HepG2 (cell line): ENCODE measurements at regions not wholly inside any gene's neighbourhood (a gene's known extent, or its start where the extent isn't known, plus 50 kb on each side); places are given as distances from the start of the nearest gene placed in this dataset.

ENCODE experiments used
- ATAC-seq: fragments of 200-7000 bp; cut with Tn5 transposase; 3 replicates; pipeline ENCODE4 v1.9.1; 2020; ENCODE audit warnings: mild to moderate bottlenecking, moderate library complexity
- BruUV-seq: library from RNA; stranded (reverse); fragments of 400-500 nt; replicated peaks from 2 replicates; lab custom pipeline; 2021; lab: Mats Ljungman, UMichigan
- CTCF ChIA-PET: fragments of 300-600 bp; formaldehyde crosslinking; extraction: SDS; loops from one replicate; lab custom pipeline; 2021; ENCODE audit warnings: low total read pairs, inconsistent platforms, low intra/inter-chr PET ratio; lab: Yijun Ruan, JAX
- POLR2A ChIA-PET: fragments of 350-600 bp; sonication (Branson Sonifier 250); formaldehyde crosslinking; loops from one replicate; lab custom pipeline; 2020; ENCODE audit warnings: antibody characterized with exemption, inconsistent platforms; lab: Yijun Ruan, JAX
- DNase-seq: peaks from one replicate; pipeline ENCODE4 v3.0.0-alpha.2; 2015; ENCODE audit warnings: low spot score
- FAIRE-seq: peaks from 3 replicates; lab custom pipeline; 2011; peaks lifted over from hg19 to GRCh38; lab: Jason Lieb, UNC
- H2AFZ ChIP-seq: one replicate; pipeline ENCODE4 v1.6.1; 2011; ENCODE audit warnings: low read length, inconsistent platforms
- H3K27ac ChIP-seq: fragments of 300-600 bp; 3 replicates; pipeline ENCODE4 v1.8.0; 2011; ENCODE audit warnings: mixed run types, mild to moderate bottlenecking, mixed read lengths, low read length, inconsistent platforms; ENCODE audit not compliant: insufficient read depth; ENCODE audit errors: extremely low read length
- H3K27me3 ChIP-seq, 2 experiments: fragments of 200-600 bp in 1 of 2; 2 replicates in 1 of 2; 3 replicates in 1 of 2; pipeline versions ENCODE4 v1.6.0 to v1.8.0; 2011; ENCODE audit warnings: low read length in 2 of 2, mild to moderate bottlenecking in 2 of 2, moderate library complexity in 2 of 2, inconsistent platforms in 1 of 2; ENCODE audit not compliant: insufficient read depth in 2 of 2, control insufficient read depth in 1 of 2
- H3K36me3 ChIP-seq, 2 experiments: fragments of 200-600 bp in 1 of 2; replicated peaks in 1 of 2; 2 replicates in 1 of 2; 3 replicates in 1 of 2; pipeline versions ENCODE4 v1.5.1 to v1.8.0; 2011; ENCODE audit warnings: low read length in 2 of 2, inconsistent platforms in 1 of 2; ENCODE audit not compliant: insufficient read depth in 2 of 2, control insufficient read depth in 1 of 2
- H3K4me1 ChIP-seq: 2 replicates; pipeline ENCODE4 v1.5.1; 2012; ENCODE audit warnings: low read length, inconsistent platforms; ENCODE audit not compliant: insufficient read depth
- H3K4me2 ChIP-seq: 2 replicates; pipeline ENCODE4 v1.6.0; 2011; ENCODE audit warnings: low read depth, low read length, inconsistent platforms
- H3K4me3 ChIP-seq, 3 experiments: fragments of 200-600 bp in 1 of 3; sonication (generic), shearing (Covaris generic) in 1 of 3; replicated peaks in 1 of 3; 2 replicates each; pipeline ENCODE4 v1.5.1; 2011 to 2016; ENCODE audit warnings: low read length in 3 of 3, inconsistent platforms in 2 of 3, low read depth in 2 of 3, mild to moderate bottlenecking in 2 of 3, control low read depth in 1 of 3, mixed read lengths in 1 of 3; ENCODE audit not compliant: insufficient read depth in 1 of 3
- H3K79me2 ChIP-seq: one replicate; pipeline ENCODE4 v1.6.1; 2011; ENCODE audit warnings: low read length, inconsistent platforms; ENCODE audit not compliant: insufficient read depth
- H3K9ac ChIP-seq: 2 replicates; pipeline ENCODE4 v1.6.0; 2011; ENCODE audit warnings: mild to moderate bottlenecking, low read depth, low read length, inconsistent platforms; ENCODE audit not compliant: insufficient read depth
- H3K9me3 ChIP-seq: 2 replicates; pipeline ENCODE4 v1.5.1; 2012; ENCODE audit warnings: mild to moderate bottlenecking, low read length
- H4K20me1 ChIP-seq: 2 replicates; pipeline ENCODE4 v1.6.0; 2011; ENCODE audit warnings: inconsistent platforms, mild to moderate bottlenecking, low read length, moderate library complexity; ENCODE audit not compliant: insufficient read depth
- AGO2 ChIP-seq: fragments of 200-400 bp; formaldehyde crosslinking; optimal IDR thresholded peaks from 2 replicates; pipeline ENCODE3; 2017; ENCODE audit warnings: mild to moderate bottlenecking, low read depth, low read length, moderate library complexity
- DPF2 ChIP-seq: sonication (generic); formaldehyde crosslinking; IDR thresholded peaks from 2 replicates; pipeline ENCODE4 v1.4.0; 2020; ENCODE audit warnings: mild to moderate bottlenecking, low read depth, missing genetic modification reagents, borderline replicate concordance
- FOXO1 ChIP-seq: sonication (generic); formaldehyde crosslinking; IDR thresholded peaks from 2 replicates; pipeline ENCODE4 v1.4.0; 2020; ENCODE audit warnings: missing genetic modification reagents
- PHF20 ChIP-seq: sonication (generic); formaldehyde crosslinking; IDR thresholded peaks from 2 replicates; pipeline ENCODE4 v1.5.0; 2020; ENCODE audit warnings: mild to moderate bottlenecking, missing genetic modification reagents
- RXRA ChIP-seq: sonication (generic); formaldehyde crosslinking; IDR thresholded peaks from 2 replicates; pipeline ENCODE4 v1.5.1; 2020; ENCODE audit warnings: missing genetic modification reagents
- WGBS: methylation state at CpG from one replicate; pipeline ENCODE4 v1.1.6; 2017; ENCODE audit warnings: low lambda C conversion rate; 5-methylcytosine and 5-hydroxymethylcytosine counted together
- in situ Hi-C: cut with HindIII; loops from 2 replicates; pipeline ENCODE4 v1.10.0; 2017; ENCODE audit warnings: low pct_unique_long_range_greater_than_20kb; ENCODE audit not compliant: extremely low pct_ligation_motif_present
- intact Hi-C: fragments of 100-400 bp; cut with micrococcal nuclease; formaldehyde crosslinking; loops from one replicate; pipeline ENCODE4 v1.10.0; 2022; ENCODE audit not compliant: unreplicated experiment
- TF ChIP-seq, protein P1 (sequence below): sonication (generic); formaldehyde crosslinking; IDR thresholded peaks from 2 replicates; pipeline ENCODE4 v1.4.0; 2020; ENCODE audit warnings: missing genetic modification reagents
- TF ChIP-seq, protein P2 (sequence below): sonication (generic); formaldehyde crosslinking; IDR thresholded peaks from 2 replicates; pipeline ENCODE4 v1.4.0; 2020; ENCODE audit warnings: missing genetic modification reagents

DNA sequence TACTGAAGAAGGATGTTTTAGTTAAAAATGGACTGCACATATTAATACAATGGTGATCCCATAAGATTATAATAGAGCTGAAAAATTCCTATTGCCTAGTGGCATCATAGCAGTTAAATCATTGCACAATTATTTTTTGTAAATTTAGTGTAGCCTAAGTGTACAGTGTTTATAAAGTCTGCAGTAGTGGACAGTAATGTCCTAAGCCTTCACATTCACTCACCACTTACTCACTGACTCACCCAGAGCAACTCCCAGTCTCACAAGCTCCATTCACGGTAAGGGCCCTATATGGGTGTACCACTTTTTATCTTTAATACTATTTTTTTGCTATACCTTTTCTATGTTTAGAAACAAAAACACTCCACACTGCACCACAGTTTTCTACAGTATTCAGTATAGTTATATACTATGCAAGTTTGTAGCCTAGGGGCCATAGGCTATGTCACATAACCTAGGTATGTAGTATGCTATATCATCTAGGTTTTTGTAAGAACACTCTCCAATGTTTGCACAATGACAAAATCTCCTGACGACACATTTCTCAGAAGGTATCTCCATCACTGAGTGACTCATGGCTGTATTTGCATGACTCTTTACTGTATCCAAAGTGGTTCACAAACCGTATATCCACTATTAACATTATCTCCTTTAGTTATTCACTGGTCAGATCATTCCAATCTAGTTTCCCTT lies 536.0 kb downstream of the KLF12 start:
- in situ Hi-C loops (no loop called here), intact Hi-C loops (no loop called here)
- ATAC-seq (no peak), FAIRE-seq (no peak), DNase-seq (no peak)
- H3K27me3 ChIP-seq = no peaks in the 10 kb centered on the region; a peak in 1 of 5 replicates
- H3K4me3 ChIP-seq = no peak overlapping the region
- H3K4me1 ChIP-seq = 0 out of 2 replicates have a peak, but pooled peaks cover 4% of the 10 kb centered on the region
- H3K9ac ChIP-seq = no peak overlapping the region
- no peaks in the 10 kb centered on the region for H4K20me1 ChIP-seq
- ChIA-PET CTCF (no interaction called here), POLR2A (no interaction called here)
- 1% methylated on average over 3 of the region's 3 CpGs for WGBS
- H3K4me2 ChIP-seq = no peak overlapping the region
- H3K27ac ChIP-seq = no peak overlapping the region
- no TSS peak for BruUV-seq
- H3K9me3 ChIP-seq = no peaks in the 10 kb centered on the region
- H3K79me2 ChIP-seq = no peaks in the 10 kb centered on the region
- H3K36me3 ChIP-seq = no peaks in the 10 kb centered on the region
- no peak overlapping the region for H2AFZ ChIP-seq
- TF ChIP-seq, protein P1, sequence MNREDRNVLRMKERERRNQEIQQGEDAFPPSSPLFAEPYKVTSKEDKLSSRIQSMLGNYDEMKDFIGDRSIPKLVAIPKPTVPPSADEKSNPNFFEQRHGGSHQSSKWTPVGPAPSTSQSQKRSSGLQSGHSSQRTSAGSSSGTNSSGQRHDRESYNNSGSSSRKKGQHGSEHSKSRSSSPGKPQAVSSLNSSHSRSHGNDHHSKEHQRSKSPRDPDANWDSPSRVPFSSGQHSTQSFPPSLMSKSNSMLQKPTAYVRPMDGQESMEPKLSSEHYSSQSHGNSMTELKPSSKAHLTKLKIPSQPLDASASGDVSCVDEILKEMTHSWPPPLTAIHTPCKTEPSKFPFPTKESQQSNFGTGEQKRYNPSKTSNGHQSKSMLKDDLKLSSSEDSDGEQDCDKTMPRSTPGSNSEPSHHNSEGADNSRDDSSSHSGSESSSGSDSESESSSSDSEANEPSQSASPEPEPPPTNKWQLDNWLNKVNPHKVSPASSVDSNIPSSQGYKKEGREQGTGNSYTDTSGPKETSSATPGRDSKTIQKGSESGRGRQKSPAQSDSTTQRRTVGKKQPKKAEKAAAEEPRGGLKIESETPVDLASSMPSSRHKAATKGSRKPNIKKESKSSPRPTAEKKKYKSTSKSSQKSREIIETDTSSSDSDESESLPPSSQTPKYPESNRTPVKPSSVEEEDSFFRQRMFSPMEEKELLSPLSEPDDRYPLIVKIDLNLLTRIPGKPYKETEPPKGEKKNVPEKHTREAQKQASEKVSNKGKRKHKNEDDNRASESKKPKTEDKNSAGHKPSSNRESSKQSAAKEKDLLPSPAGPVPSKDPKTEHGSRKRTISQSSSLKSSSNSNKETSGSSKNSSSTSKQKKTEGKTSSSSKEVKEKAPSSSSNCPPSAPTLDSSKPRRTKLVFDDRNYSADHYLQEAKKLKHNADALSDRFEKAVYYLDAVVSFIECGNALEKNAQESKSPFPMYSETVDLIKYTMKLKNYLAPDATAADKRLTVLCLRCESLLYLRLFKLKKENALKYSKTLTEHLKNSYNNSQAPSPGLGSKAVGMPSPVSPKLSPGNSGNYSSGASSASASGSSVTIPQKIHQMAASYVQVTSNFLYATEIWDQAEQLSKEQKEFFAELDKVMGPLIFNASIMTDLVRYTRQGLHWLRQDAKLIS (CRISPR knock-in tag) = no peak
- TF ChIP-seq AGO2 (no peak), DPF2 (CRISPR knock-in tag) (no peak), FOXO1 (CRISPR knock-in tag) (no peak), PHF20 (CRISPR knock-in tag) (no peak), RXRA (CRISPR knock-in tag) (no peak)
- TF ChIP-seq, protein P2, sequence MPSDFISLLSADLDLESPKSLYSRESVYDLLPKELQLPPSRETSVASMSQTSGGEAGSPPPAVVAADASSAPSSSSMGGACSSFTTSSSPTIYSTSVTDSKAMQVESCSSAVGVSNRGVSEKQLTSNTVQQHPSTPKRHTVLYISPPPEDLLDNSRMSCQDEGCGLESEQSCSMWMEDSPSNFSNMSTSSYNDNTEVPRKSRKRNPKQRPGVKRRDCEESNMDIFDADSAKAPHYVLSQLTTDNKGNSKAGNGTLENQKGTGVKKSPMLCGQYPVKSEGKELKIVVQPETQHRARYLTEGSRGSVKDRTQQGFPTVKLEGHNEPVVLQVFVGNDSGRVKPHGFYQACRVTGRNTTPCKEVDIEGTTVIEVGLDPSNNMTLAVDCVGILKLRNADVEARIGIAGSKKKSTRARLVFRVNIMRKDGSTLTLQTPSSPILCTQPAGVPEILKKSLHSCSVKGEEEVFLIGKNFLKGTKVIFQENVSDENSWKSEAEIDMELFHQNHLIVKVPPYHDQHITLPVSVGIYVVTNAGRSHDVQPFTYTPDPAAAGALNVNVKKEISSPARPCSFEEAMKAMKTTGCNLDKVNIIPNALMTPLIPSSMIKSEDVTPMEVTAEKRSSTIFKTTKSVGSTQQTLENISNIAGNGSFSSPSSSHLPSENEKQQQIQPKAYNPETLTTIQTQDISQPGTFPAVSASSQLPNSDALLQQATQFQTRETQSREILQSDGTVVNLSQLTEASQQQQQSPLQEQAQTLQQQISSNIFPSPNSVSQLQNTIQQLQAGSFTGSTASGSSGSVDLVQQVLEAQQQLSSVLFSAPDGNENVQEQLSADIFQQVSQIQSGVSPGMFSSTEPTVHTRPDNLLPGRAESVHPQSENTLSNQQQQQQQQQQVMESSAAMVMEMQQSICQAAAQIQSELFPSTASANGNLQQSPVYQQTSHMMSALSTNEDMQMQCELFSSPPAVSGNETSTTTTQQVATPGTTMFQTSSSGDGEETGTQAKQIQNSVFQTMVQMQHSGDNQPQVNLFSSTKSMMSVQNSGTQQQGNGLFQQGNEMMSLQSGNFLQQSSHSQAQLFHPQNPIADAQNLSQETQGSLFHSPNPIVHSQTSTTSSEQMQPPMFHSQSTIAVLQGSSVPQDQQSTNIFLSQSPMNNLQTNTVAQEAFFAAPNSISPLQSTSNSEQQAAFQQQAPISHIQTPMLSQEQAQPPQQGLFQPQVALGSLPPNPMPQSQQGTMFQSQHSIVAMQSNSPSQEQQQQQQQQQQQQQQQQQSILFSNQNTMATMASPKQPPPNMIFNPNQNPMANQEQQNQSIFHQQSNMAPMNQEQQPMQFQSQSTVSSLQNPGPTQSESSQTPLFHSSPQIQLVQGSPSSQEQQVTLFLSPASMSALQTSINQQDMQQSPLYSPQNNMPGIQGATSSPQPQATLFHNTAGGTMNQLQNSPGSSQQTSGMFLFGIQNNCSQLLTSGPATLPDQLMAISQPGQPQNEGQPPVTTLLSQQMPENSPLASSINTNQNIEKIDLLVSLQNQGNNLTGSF (CRISPR knock-in tag) = no peak
